IMR-90 (cell line): ENCODE measurements at regions not wholly inside any gene's neighbourhood (a gene's known extent, or its start where the extent isn't known, plus 50 kb on each side); places are given as distances from the start of the nearest gene placed in this dataset.

Experiments used
- CEBPB ChIP-seq: IDR thresholded peaks from 2 replicates; pipeline ENCODE4 v1.6.1; 2012; ENCODE audit warnings: low read depth, low read length, improper control_type of control experiment
- CTCF ChIP-seq: conservative IDR thresholded peaks from 2 replicates; pipeline ENCODE4 v1.5.1; 2012; ENCODE audit warnings: mild to moderate bottlenecking, low read depth, low read length, improper control_type of control experiment
- MAFK ChIP-seq: IDR thresholded peaks from 2 replicates; pipeline ENCODE4 v1.6.1; 2012; ENCODE audit warnings: low read depth, low read length, improper control_type of control experiment
- MAZ ChIP-seq: IDR thresholded peaks from 2 replicates; pipeline ENCODE4 v1.6.1; 2012; ENCODE audit warnings: low read depth, mild to moderate bottlenecking, low read length, improper control_type of control experiment, moderate library complexity, borderline replicate concordance
- POLR2A ChIP-seq: IDR thresholded peaks from 2 replicates; pipeline ENCODE4 v1.6.1; 2012; ENCODE audit warnings: mild to moderate bottlenecking, low read depth, low read length
- RAD21 ChIP-seq: IDR thresholded peaks from 2 replicates; pipeline ENCODE4 v1.6.1; 2012; ENCODE audit warnings: low read length, improper control_type of control experiment
- RCOR1 ChIP-seq: IDR thresholded peaks from 2 replicates; pipeline ENCODE4 v1.6.1; 2012; ENCODE audit warnings: mild to moderate bottlenecking, low read length, improper control_type of control experiment; ENCODE audit not compliant: insufficient replicate concordance
- RFX5 ChIP-seq: IDR thresholded peaks from 2 replicates; pipeline ENCODE4 v1.8.0; 2012; ENCODE audit warnings: low read depth, mild to moderate bottlenecking, low read length, moderate library complexity
- SMC3 ChIP-seq: fragments of 150-350 bp; IDR thresholded peaks from 2 replicates; pipeline ENCODE4 v1.6.1; 2016; ENCODE audit warnings: low read depth, mild to moderate bottlenecking, antibody characterized with exemption, low read length, moderate library complexity
- USF2 ChIP-seq: fragments of 150-350 bp; IDR thresholded peaks from 2 replicates; pipeline ENCODE4 v1.6.1; 2017; ENCODE audit warnings: mild to moderate bottlenecking, antibody characterized with exemption, low read length, low read depth

- TF ChIP-seq CTCF (no peak), CEBPB (no peak), SMC3 (no peak), MAFK (no peak), POLR2A (no peak), RCOR1 (no peak), RAD21 (no peak), USF2 (no peak), RFX5 (no peak), MAZ (no peak)
Measured at GRCh38 chr1:245090491-245091090, 64.2 kb upstream of the KIF26B start.
